ENCODE measurements at regions not wholly inside any gene's neighbourhood (a gene's known extent, or its start where the extent isn't known, plus 50 kb on each side); places are given as distances from the start of the nearest gene placed in this dataset.
A peak's percentile ranks its signal among the peaks of the same experiment; 100 is the strongest.

DNA sequence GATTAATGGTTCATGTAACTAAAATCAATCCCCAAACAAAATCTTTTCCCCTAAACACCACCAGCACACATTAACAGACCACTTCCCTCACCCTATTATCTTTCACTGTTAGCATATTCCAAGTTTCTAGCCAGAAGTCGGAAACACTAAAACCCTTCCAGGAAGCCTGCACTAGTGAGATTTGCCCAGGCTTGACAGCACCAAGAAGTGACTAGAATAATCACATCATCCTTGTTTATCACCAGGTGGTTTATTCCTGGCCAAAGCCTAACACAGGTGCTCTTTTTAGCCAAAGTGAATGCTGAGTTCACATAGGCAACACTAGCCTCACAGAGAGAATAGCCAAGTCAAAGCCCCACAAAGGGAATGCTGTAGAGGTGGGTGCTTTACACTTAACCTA lies 221.2 kb upstream of the HNRNPA3 start:
- TF ChIP-seq, protein P1, sequence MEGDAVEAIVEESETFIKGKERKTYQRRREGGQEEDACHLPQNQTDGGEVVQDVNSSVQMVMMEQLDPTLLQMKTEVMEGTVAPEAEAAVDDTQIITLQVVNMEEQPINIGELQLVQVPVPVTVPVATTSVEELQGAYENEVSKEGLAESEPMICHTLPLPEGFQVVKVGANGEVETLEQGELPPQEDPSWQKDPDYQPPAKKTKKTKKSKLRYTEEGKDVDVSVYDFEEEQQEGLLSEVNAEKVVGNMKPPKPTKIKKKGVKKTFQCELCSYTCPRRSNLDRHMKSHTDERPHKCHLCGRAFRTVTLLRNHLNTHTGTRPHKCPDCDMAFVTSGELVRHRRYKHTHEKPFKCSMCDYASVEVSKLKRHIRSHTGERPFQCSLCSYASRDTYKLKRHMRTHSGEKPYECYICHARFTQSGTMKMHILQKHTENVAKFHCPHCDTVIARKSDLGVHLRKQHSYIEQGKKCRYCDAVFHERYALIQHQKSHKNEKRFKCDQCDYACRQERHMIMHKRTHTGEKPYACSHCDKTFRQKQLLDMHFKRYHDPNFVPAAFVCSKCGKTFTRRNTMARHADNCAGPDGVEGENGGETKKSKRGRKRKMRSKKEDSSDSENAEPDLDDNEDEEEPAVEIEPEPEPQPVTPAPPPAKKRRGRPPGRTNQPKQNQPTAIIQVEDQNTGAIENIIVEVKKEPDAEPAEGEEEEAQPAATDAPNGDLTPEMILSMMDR (IDR thresholded peaks at IDR 0.05), result no peak
- TF ChIP-seq POLR2AphosphoS5 (IDR thresholded peaks at IDR 0.05) (no peak), POLR2A (IDR thresholded peaks at IDR 0.05) (no peak), EP300 (IDR thresholded peaks at IDR 0.05) (no peak)
- intact Hi-C loops (cut with DNase I; ENCODE audit: low total_unique reads), result no loop called here
- WGBS, 5 donors, result 71 to 80% (median 77%) methylated on average over 1 of the region's 1 CpG

DNA sequence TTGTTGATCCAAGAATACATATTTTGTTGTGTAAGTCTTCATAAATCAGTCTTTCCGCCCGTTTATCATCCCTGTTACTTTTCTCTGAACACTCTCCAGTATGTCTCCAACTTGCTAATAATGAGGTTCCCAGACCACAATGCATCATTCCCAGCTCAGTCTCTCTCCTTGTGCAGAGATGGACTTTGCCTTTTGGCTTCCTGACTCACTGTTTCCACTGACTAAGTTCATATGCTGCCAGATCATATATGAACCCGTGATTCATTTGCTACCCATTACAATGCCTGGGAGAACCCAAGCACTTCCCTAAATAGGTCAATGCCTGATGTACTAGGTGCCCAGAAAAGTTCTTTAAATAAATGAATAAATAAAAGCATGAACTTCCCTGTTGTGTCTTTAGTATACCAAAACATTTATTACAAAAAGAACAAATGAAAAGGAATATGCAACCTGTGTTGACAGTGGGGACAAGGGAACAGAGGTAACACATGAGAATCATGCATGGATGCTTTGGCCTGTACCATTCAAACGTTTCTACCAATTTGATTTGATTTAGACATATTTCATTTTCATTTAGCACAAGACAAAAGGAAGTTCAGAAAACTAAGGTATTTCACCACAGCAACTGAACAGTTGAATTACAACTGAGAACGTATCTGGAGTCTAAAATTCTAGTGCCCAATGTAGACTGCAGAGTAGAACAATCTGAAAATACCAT lies 215.4 kb upstream of the HNRNPA3 start:
- no peaks in the 10 kb centered on the region for H3K9me3 ChIP-seq
- peaks cover 0 to 8% (median 0%) of the 10 kb centered on the region in 4 donors for H3K4me1 ChIP-seq
- TF ChIP-seq, protein P1 (IDR thresholded peaks at IDR 0.05), result no peak
- TF ChIP-seq POLR2AphosphoS5 (IDR thresholded peaks at IDR 0.05), result peak in 2 of 3 donors; percentile 55 to 71
- no peaks in the 10 kb centered on the region for H3K36me3 ChIP-seq
- no peaks in the 10 kb centered on the region for H3K27me3 ChIP-seq
- H3K4me3 ChIP-seq, result no peak overlapping the region
- WGBS, 5 donors, result 47 to 53% (median 50%) methylated on average over 5 of the region's 5 CpGs
- DNase-seq, result peak; percentile 26 to 80
- peak overlapping the region in 1 of 5 donors; percentile 33 for H3K27ac ChIP-seq
- intact Hi-C loops (cut with DNase I; ENCODE audit: low total_unique reads), result no loop called here

More for the DNA sequence above, 221.2 kb upstream of the HNRNPA3 start:
- DNase-seq, result no peak
- H3K9me3 ChIP-seq, result no peaks in the 10 kb centered on the region
- no peaks in the 10 kb centered on the region for H3K36me3 ChIP-seq
- no peak overlapping the region for H3K27ac ChIP-seq
- no peak overlapping the region for H3K4me3 ChIP-seq
- peaks cover 0 to 6% (median 0%) of the 10 kb centered on the region in 3 donors for H3K27me3 ChIP-seq
- no peaks in the 10 kb centered on the region for H3K4me1 ChIP-seq

DNA sequence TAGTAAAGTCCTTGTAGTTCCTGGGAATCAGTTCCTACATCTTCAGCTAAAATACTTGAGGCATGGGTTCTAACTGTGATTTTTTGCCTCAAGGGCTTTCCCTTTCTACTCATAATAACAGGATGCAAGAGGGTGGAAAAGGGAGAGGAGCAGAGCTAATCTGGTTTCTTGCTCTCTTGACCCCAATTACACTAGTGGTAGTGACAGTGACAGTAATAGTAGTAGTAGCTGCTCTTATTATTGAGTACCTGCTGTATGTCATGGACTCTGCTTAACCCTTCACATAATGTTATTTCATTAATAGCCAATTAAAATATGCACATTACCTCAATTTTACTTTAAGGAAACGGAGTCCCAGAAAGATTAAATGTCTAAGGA lies 214.8 kb upstream of the HNRNPA3 start:
- Histone ChIP-seq H3K36me3 (no peaks in the 10 kb centered on the region), H3K9me3 (no peaks in the 10 kb centered on the region), H3K4me3 (no peak overlapping the region), H3K27ac (peak overlapping the region in 1 of 5 donors; percentile 33), H3K4me1 (peaks cover 0 to 8% (median 0%) of the 10 kb centered on the region in 4 donors), H3K27me3 (no peaks in the 10 kb centered on the region)
- DNase-seq, result no peak
- intact Hi-C loops (cut with DNase I; ENCODE audit: low total_unique reads), result no loop called here
- WGBS, 5 donors, result 83 to 96% (median 93%) methylated on average over 1 of the region's 1 CpG
- TF ChIP-seq POLR2AphosphoS5 (IDR thresholded peaks at IDR 0.05), result no peak
- TF ChIP-seq, protein P1 (IDR thresholded peaks at IDR 0.05), result no peak
- TF ChIP-seq EP300 (IDR thresholded peaks at IDR 0.05), result no peak
- TF ChIP-seq POLR2A (IDR thresholded peaks at IDR 0.05), result no peak

DNA sequence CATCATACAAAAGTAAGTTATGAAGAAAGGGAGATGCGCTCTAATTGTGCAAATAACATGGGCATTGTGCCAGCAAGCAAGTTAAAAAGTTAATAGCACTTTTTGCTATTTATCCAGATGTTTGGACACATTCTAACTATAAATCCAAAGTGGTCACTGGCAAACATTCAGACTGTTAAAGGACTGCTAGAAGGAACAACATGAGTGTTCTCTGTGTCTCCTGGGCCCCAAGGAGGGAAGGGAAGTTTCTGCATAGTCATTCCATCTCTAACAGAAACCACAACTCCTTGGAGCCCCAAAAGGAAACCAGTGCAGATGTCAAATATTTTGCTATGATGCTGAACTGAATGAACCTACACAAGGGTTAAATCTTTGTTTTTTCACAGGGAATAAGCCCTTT lies 213.3 kb upstream of the HNRNPA3 start:
- intact Hi-C loops (cut with DNase I; ENCODE audit: low total_unique reads), result no loop called here
- WGBS, 5 donors, result 67 to 90% (median 71%) methylated on average over 1 of the region's 1 CpG
- peak in 1 of 2 donors; percentile 30 for DNase-seq
- no peak overlapping the region for H3K27ac ChIP-seq
- no peak overlapping the region for H3K4me3 ChIP-seq
- H3K9me3 ChIP-seq, result no peaks in the 10 kb centered on the region
- H3K4me1 ChIP-seq, result peaks cover 0 to 8% (median 0%) of the 10 kb centered on the region in 4 donors
- no peak for TF ChIP-seq POLR2A (IDR thresholded peaks at IDR 0.05)
- TF ChIP-seq EP300 (IDR thresholded peaks at IDR 0.05), result no peak
- no peak for TF ChIP-seq POLR2AphosphoS5 (IDR thresholded peaks at IDR 0.05)
- TF ChIP-seq, protein P1 (IDR thresholded peaks at IDR 0.05), result no peak
- no peaks in the 10 kb centered on the region for H3K36me3 ChIP-seq
- no peaks in the 10 kb centered on the region for H3K27me3 ChIP-seq

Measured in stomach (tissue), 8 donors.